ENCODE measurements at regions not wholly inside any gene's neighbourhood (a gene's known extent, or its start where the extent isn't known, plus 50 kb on each side); places are given as distances from the start of the nearest gene placed in this dataset.

DNA sequence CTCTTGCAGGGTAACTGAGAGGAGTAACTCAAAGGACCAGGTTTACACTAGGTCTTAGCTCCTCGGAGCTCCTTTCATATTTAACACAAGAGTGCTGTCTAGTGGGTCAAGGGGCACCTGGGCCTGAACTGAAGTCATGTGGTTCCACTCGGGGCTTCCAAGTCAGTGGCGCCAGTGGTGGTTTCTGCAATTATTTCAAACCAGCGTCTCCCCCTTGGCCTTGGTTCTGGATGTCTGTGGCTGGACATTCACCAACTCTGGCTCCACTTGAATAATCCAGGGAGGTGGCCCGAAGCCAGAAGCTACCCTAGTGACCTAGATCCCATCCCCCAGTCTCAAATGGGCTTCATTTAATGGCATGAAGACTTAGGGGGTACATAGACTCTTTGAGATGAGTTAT lies 144.3 kb upstream of the ADAMTS9 start:
- Histone ChIP-seq H3K27ac (ENCODE audit: low read depth, low read length) (no peak overlapping the region), H3K79me2 (ENCODE audit: insufficient read depth, low read length) (no peaks in the 10 kb centered on the region), H4K20me1 (ENCODE audit: insufficient read depth) (no peaks in the 10 kb centered on the region), H3K36me3 (ENCODE audit: control insufficient read depth in 1 of 2, insufficient read depth in 2 of 2, low read length in 2 of 2) (no peaks in the 10 kb centered on the region), H2AFZ (ENCODE audit: low read depth, low read length, poor library complexity, severe bottlenecking) (no peak overlapping the region), H3K4me3 (replicated peaks in 1 of 2; ENCODE audit: low read depth in 1 of 2, low read length in 2 of 2) (no peak overlapping the region), H3K4me2 (ENCODE audit: low read length) (no peak overlapping the region), H3K9me3 (ENCODE audit: control insufficient read depth in 1 of 2, insufficient read depth in 1 of 2, low read depth in 1 of 2, low read length in 2 of 2) (no peaks in the 10 kb centered on the region), H3K9ac (ENCODE audit: low read length) (no peak overlapping the region), H3K27me3 (ENCODE audit: insufficient read depth, low read length) (peaks cover 6% of the 10 kb centered on the region; the same call in 1 of the 2 replicates), H3K4me1 (ENCODE audit: control insufficient read depth in 1 of 2, insufficient read depth in 2 of 2, low read length in 2 of 2) (no peaks in the 10 kb centered on the region), H3K9me2 (ENCODE audit: insufficient read depth) (no peaks in the 10 kb centered on the region)
- POLR2A ChIA-PET, result no interaction called here
- no TSS peak for BruUV-seq (replicated peaks)
- CTCF ChIA-PET, result no interaction called here
- ATAC-seq, result no peak
- no peak for DNase-seq (ENCODE audit: low read depth, low spot score)
- RAD21 ChIA-PET (ENCODE audit: low non-redundant PET in 1 of 2, low total read pairs in 2 of 2, uncharacterized antibody in 2 of 2, unreplicated experiment in 2 of 2), result no interaction called here
- intact Hi-C loops (cut with micrococcal nuclease), result no loop called here
- TF ChIP-seq, protein P1, sequence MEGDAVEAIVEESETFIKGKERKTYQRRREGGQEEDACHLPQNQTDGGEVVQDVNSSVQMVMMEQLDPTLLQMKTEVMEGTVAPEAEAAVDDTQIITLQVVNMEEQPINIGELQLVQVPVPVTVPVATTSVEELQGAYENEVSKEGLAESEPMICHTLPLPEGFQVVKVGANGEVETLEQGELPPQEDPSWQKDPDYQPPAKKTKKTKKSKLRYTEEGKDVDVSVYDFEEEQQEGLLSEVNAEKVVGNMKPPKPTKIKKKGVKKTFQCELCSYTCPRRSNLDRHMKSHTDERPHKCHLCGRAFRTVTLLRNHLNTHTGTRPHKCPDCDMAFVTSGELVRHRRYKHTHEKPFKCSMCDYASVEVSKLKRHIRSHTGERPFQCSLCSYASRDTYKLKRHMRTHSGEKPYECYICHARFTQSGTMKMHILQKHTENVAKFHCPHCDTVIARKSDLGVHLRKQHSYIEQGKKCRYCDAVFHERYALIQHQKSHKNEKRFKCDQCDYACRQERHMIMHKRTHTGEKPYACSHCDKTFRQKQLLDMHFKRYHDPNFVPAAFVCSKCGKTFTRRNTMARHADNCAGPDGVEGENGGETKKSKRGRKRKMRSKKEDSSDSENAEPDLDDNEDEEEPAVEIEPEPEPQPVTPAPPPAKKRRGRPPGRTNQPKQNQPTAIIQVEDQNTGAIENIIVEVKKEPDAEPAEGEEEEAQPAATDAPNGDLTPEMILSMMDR (IDR thresholded peaks at IDR 0.05 in 2 of 3, conservative IDR thresholded peaks at IDR 0.05 in 1 of 3; ENCODE audit: borderline replicate concordance in 1 of 3, insufficient read depth in 1 of 3, low read depth in 2 of 3, low read length in 2 of 3), result no peak
- TF ChIP-seq SRF (IDR thresholded peaks at IDR 0.05; ENCODE audit: low read depth), result no peak
- no peak for TF ChIP-seq POLR2A (IDR thresholded peaks at IDR 0.05; ENCODE audit: borderline replicate concordance, extremely low read depth, insufficient read depth, insufficient read length)
- no peak for TF ChIP-seq SP1 (IDR thresholded peaks at IDR 0.05; ENCODE audit: low read depth)
- TF ChIP-seq, protein P2, sequence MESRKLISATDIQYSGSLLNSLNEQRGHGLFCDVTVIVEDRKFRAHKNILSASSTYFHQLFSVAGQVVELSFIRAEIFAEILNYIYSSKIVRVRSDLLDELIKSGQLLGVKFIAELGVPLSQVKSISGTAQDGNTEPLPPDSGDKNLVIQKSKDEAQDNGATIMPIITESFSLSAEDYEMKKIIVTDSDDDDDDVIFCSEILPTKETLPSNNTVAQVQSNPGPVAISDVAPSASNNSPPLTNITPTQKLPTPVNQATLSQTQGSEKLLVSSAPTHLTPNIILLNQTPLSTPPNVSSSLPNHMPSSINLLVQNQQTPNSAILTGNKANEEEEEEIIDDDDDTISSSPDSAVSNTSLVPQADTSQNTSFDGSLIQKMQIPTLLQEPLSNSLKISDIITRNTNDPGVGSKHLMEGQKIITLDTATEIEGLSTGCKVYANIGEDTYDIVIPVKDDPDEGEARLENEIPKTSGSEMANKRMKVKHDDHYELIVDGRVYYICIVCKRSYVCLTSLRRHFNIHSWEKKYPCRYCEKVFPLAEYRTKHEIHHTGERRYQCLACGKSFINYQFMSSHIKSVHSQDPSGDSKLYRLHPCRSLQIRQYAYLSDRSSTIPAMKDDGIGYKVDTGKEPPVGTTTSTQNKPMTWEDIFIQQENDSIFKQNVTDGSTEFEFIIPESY (IDR thresholded peaks at IDR 0.05; ENCODE audit: extremely low read depth, insufficient replicate concordance, low read length), result no peak
- no peak for TF ChIP-seq TCF7L2 (IDR thresholded peaks at IDR 0.05; ENCODE audit: borderline replicate concordance, extremely low read depth, insufficient read depth, insufficient read length)
- no peak for TF ChIP-seq FOSL1 (IDR thresholded peaks at IDR 0.05; ENCODE audit: low read depth)
- no peak for TF ChIP-seq ZFX (IDR thresholded peaks at IDR 0.05)
- TF ChIP-seq ZNF274 (IDR thresholded peaks at IDR 0.05; ENCODE audit: low read depth, low read length), result no peak
- TF ChIP-seq YY1 (IDR thresholded peaks at IDR 0.05; ENCODE audit: extremely low read depth, insufficient replicate concordance, low read depth, low read length), result no peak
- no peak for TF ChIP-seq MAX (IDR thresholded peaks at IDR 0.05)
- TF ChIP-seq ELF1 (IDR thresholded peaks at IDR 0.05; ENCODE audit: borderline replicate concordance, low read depth), result no peak
- no peak for TF ChIP-seq CBX3 (IDR thresholded peaks at IDR 0.05; ENCODE audit: low read depth)
- TF ChIP-seq JUND (IDR thresholded peaks at IDR 0.05), result no peak
- no peak for TF ChIP-seq CEBPB (IDR thresholded peaks at IDR 0.05; ENCODE audit: low read depth)
- TF ChIP-seq REST (IDR thresholded peaks at IDR 0.05; ENCODE audit: low read depth), result no peak
- no peak for TF ChIP-seq ATF3 (IDR thresholded peaks at IDR 0.05)
- no peak for TF ChIP-seq SIN3A (IDR thresholded peaks at IDR 0.05; ENCODE audit: low read depth)
